OCI-LY3 (cell line): ENCODE measurements at regions not wholly inside any gene's neighbourhood (a gene's known extent, or its start where the extent isn't known, plus 50 kb on each side); places are given as distances from the start of the nearest gene placed in this dataset.
"Not testable (repeated sequence)": the region's sequence is repeated elsewhere in the genome, so short reads cannot be mapped to it uniquely, and the experiment has no call there.

ENCODE experiments used
- CTCF ChIP-seq: fragments of 200-600, 300-600 bp; sonication (generic); IDR thresholded peaks from 2 replicates; pipeline ENCODE4 v1.5.1; 2014; ENCODE audit warnings: antibody characterized with exemption, low read length, low read depth
- EZH2phosphoT487 ChIP-seq: fragments of 200-600 bp; shearing (Covaris generic); IDR thresholded peaks from 2 replicates; pipeline ENCODE4 v1.6.1; 2018; ENCODE audit warnings: antibody characterized with exemption, mixed run types, low read depth

- TF ChIP-seq CTCF, EZH2phosphoT487: not testable (repeated sequence)
These were observed 54.5 kb upstream of the NEK3 start for GRCh38 chr13:52213920-52214319.
